Hippocampal formation (tissue), 2 donors: ENCODE measurements at regions not wholly inside any gene's neighbourhood (a gene's known extent, or its start where the extent isn't known, plus 50 kb on each side); places are given as distances from the start of the nearest gene placed in this dataset.

Experiments
- DNase-seq, 2 donors: peaks; one replicate each; lab custom pipeline; 2025; lab: John Stamatoyannopoulos, UW

GRCh38 chr7:68433462-68434070 is 1164.7 kb upstream of the AUTS2 start:
- DNase-seq: no peak

DNA sequence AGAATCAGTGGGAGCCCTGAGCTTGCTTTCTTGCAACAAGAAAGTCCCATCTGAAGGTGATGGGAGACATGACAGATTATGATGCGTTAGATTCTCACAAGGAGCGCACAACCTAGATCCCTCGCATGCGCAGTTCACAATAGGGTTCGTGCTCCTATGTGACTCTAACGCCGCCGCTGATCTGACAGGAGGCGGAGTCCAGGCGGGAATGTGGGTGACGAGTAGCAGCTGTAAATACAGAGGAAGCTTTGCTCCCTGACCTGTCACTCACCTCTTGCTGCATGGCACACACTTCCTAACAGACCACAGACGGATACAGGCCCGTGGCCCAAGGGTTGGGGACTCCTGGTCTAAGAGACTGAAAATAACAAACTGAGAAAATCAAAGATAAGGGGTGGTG is 1163.4 kb upstream of the AUTS2 start:
- no peak for DNase-seq

DNA sequence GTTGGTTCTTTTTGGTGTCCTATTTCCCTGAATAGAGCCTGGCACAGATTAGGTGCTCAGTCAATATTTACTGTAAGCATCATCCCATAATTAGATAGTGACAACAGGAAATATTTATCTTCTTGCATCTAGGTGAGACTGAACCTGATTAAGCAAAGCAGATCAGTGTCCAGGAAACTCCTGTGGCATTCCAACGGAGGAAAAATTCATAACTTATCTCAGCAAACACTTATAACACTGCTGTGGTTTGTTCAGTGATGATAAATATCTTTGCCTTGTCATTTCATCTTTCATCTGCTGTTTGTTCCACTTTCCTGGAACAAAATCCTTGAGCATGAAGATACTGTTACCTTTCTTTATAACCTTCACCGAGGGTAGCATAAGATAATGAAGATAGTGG is 1160.3 kb upstream of the AUTS2 start:
- no peak for DNase-seq

- DNase-seq: no peak
Observed at GRCh38 chr7:68438811-68439210, 1159.5 kb upstream of the AUTS2 start.

DNA sequence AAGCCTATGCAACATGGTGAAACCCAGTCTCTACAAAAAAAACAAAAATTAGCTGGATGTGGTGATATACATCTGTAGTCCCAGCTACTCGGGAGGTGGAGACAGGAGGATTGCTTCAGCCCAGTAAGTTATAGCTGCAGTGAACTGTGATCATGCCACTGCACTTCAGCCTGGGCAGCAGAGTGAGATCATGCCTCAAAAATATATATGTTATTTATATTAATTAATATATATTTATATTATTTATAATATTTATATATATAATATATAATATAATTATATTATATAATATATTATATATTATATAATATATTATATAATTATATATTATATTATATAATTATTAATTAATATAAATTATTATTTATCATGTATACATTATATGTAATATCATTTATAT is 1158.4 kb upstream of the AUTS2 start:
- no peak for DNase-seq

DNA sequence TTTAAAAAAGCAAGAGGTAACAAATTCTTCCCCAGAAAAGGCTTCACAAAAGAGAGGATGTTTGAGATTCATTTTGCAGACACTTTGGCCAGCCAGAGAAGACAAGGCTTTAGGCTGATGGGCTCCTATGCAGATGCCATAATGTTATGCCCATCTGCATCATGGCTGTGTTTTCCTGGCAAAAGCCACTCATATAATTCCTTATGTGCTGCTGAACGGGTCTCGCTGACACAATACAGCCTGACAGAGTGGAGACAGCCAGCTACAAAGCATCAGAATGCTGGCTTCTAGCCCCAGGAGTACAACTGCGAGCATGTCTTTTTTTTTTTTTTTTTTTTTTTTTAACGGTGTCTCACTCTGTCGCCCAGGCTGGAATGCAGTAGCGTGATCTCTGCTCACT is 1157.4 kb upstream of the AUTS2 start:
- no peak for DNase-seq

- DNase-seq: no peak
Observed at GRCh38 chr7:68441645-68442044, 1156.6 kb upstream of the AUTS2 start.

DNA sequence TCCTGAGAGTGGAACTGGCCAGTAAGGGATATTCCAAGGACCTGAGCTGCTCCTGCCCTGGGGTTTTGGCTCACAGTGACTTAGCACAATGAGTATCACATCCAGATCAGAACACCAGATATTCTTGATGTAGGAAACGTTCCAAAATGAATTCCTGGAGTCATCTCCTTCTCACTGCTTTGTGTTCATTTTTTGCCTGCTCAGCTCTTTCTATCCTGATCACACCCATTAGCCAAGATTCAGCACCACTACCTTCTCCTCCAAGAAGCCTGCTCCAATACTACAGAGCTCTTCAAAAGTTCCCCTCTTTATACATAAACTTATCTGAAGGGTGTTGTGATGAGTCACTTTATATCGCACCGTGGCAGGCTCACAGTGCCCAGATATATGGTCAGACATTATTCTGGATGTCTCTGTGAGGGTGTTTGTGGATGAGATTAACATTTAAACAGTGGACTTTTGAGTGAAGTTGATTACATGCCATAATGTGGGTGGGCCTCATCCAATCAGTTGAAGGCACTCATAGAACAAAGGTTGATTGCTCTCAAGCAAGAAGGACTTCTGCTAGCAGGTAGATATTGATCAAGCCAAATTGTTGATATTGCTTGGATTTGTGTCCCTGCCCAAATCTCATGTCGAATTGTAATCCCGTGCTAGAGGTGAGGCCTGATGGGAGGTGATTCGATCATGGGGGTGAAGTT is 1155.2 kb upstream of the AUTS2 start:
- no peak for DNase-seq

- DNase-seq: no peak
Observed at GRCh38 chr7:68444042-68444441, 1154.2 kb upstream of the AUTS2 start.

GRCh38 chr7:68444956-68445355 is 1153.3 kb upstream of the AUTS2 start:
- DNase-seq: no peak

GRCh38 chr7:68446183-68446582 is 1152.1 kb upstream of the AUTS2 start:
- no peak for DNase-seq

- no peak for DNase-seq
Observed at GRCh38 chr7:68449099-68449498, 1149.2 kb upstream of the AUTS2 start.

GRCh38 chr7:68449816-68450215 is 1148.5 kb upstream of the AUTS2 start:
- no peak for DNase-seq

DNA sequence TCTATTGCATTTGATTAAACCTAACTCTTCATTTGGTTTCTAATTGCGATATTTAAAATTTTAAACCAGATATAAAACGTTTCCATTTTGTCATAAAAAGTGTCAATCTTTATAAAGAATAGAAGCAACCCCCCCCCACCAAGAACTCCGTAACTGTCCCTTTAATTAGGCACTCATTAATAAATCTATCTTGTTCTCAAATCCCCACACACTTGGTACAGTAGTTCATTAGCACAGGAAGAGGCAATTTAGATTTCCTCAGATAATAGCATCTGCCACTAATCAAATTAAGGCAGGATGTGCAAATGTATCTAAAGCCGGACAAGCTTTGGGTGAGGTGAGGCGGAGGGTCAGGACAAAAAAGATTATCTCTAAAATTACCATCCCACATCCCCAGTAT is 1143.3 kb upstream of the AUTS2 start:
- no peak for DNase-seq

DNA sequence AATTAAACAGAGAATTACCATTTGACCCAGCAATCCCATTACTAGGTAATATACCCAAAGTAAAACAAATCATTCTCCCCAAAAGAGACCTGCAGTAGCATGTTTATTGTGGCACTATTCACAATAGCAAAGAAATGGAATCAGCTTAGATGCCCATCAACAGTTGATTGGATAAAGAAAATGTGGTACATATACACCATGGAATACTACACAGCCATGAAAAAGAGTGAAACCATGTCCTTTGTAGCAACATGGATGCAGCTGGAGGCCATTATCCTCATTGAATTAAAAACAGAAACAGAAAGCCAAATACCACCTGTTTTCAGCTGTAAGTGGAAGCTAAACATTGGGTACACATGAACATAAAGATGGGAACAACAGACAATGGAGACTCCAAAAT is 1141.8 kb upstream of the AUTS2 start:
- DNase-seq: no peak

- DNase-seq: no peak
Observed at GRCh38 chr7:68457481-68457880, 1140.8 kb upstream of the AUTS2 start.

GRCh38 chr7:68458010-68458908 is 1140.0 kb upstream of the AUTS2 start:
- DNase-seq: no peak

DNA sequence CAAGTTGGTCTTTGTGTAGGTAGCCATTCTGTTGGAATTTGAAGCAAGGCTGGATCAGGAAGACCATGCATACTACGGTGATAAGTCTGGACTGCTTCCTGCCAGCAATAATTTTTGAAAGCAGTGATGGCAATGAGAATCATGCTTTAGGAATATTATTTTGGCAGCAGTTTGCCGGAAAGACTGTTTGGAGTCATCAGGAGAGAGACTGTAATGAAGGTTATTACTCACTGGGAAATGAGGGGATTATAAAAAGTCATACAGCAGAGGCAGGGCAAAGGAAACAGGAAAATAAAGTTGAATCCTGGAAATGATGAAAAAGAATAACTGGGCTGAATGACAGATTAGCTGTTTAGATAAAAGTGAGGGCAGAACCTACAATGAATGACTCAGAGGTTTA is 1136.8 kb upstream of the AUTS2 start:
- DNase-seq: no peak

DNA sequence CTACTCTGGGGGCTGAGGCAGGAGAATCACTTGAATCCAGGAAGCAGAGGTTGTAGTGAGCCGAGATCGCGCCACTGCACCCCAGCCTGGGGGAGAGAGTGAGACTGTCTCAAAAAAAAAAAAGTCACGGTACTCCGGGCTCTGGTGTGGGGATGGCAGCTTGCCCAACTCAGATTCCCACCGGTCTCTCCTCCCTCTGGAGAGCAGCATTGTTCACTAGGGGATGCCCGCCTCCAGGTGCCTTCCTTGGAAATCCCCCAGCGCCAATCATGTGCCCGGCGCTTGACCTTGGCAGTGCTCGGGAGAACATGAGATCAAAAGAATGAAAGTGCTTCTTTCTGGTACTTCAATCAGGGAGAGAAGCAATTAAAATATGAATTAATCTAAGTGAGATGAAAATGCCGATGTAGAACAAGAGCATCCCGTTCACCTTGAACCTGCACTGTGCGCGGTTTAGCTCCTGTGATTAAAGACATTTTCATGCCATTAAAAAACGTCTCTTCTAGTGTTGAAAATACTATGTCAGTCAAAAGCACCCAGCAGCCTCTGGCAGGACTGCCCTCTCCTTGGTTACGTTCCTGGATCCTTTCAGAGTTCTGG is 1127.3 kb upstream of the AUTS2 start:
- DNase-seq: no peak

- DNase-seq: no peak
Observed at GRCh38 chr7:68472688-68473087, 1125.6 kb upstream of the AUTS2 start.

DNA sequence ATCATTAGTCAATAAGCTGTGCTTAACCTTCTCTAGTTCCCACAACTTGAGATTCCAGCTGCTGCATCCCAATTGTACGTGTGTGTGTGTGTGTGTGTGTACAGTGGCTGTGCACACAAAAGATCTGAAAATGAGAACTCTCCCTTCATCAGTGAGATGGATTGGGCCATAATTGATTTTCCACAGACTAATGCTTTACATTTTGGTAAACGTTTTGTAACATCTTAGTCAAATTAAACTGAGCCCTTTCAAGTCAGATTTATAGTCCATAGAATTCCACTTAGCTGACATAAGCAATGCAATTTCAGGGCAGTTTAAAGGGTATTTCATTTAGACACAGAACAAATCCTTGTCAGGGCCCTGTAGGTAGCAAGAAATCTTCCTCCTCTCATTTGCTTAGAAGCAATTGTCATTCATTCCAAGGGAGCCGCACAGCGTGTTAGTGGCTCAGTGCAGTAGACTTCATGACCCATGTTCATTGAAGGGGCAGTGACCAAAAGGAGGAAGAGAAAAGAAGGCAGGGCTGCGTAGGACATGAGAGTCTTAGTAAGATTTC is 1123.5 kb upstream of the AUTS2 start:
- DNase-seq: no peak

GRCh38 chr7:68476966-68477365 is 1121.3 kb upstream of the AUTS2 start:
- no peak for DNase-seq
